ENCODE measurements at regions not wholly inside any gene's neighbourhood (a gene's known extent, or its start where the extent isn't known, plus 50 kb on each side); places are given as distances from the start of the nearest gene placed in this dataset.

DNA sequence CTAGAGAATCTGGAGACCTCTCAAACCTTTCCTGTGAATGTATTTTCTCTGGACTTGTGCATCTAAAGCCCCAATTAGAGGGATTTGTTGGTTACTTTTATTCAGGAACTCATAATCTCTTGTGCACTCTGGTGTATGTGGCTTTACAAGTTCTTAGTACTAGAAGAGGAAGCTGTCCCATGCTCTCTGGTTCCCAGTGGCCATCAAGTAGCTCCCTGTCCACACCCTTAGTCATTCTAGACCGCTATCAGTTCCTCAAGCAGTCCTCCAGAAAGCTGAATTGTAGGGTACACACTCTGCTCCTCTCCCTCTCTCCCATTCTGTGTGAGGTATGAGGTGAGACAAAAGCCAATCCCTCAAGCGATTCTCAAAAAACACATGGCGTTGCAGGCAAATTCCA is 470.3 kb downstream of the PTPRC start:
- no peak for DNase-seq (ENCODE audit: low read depth)

DNA sequence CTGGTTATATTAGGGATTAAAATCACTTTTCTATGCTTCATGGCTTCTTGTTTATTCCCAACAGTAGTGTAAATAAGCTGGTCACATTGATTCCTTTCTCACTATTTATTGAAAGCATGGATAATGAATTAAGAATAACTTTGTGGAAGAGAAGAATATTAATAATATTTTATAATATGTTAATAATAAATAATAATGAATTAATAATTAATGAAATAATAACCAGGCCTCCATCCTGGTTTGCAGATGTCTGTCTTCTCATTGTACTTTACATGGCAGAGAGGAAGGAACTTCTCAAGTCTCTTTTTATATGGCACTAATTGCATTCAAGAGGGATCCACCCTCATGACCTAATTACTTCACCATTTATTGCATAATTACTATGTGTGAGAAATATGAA is 473.5 kb downstream of the PTPRC start:
- DNase-seq (ENCODE audit: low read depth): no peak

DNA sequence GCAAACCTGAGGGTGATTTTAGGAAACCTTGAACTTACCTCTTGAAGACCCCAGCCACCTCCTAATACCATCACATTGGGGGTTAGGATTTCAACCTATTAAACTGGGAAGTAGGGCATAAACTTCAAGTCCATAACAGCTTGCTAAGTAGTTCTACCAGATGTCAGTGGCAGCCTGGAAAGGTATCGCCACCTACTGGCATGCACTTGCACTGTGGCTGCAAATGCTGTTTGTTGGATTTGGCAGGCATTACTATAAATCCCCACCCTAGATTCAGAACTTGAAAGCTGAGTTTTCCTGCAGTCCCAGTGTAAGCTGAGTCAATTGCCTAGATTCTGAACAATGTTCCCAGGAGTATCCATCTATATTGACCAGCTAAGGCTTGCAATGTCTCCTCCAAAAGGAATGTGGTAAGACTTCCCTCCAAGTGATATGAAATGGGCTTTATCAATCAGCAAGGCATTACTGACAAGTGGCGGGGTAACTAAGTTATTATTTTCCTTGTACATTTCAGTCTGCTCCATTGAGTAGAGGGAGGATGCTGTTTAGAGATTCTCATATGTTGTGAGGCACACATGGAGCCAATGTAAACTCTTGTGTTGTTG is 474.5 kb downstream of the PTPRC start:
- peak; percentile 21 for DNase-seq (ENCODE audit: low read depth)

DNA sequence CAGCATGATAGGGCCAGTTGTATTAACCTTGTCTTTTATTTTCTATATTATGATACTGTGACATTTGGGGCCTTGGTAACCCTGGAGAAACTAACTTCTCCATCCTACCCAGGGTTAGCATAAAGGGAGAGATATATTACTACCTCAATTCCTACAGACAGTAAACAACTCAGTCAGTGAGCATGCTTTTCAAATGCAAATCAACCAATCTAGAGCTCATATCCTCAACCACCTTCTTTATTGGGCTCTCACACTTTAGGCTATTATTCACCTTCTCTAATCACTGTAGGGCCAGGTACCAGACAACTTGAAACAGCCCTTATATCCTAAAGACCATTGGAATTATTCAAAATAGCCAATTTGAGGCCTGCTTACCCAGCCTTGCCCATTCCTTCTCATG is 477.6 kb downstream of the PTPRC start:
- no peak for DNase-seq (ENCODE audit: low read depth)

DNA sequence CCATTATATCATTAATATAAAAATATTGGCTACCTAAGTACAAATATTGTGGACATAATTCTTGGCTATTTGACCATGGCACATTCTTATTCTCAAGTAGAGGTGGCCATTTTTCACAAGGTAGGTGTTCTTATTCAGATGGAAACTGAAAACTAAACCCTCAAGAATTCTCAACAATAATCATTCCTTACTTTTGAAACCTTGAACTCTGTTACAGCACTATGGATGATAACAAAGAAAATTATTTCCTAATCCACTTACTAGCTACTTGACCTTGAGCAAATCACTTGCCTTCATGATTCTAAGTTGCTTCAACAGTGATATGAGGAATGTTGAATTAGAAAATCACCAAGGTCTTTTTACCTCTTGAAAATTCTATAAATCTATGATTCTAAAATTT is 482.2 kb downstream of the PTPRC start:
- no peak for DNase-seq (ENCODE audit: low read depth)

DNA sequence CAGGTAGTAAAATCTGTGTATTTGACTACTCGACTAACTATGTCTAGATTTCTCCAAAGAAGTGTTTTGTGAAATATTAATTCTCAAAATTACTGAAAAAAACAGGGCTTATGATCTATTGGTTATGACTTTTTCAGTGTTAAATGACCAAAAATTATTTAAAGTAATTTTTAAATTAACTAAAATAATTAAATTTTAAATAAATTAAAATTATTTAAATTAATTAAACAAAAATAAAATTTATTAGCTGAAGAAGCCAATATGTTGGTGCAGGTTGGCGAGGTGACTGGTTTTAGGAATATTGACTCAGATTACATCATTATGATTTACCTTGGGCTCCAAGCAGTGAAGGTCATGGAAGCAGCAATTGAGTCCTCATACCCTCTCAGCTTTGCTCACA is 483.2 kb downstream of the PTPRC start:
- DNase-seq (ENCODE audit: low read depth): no peak

DNA sequence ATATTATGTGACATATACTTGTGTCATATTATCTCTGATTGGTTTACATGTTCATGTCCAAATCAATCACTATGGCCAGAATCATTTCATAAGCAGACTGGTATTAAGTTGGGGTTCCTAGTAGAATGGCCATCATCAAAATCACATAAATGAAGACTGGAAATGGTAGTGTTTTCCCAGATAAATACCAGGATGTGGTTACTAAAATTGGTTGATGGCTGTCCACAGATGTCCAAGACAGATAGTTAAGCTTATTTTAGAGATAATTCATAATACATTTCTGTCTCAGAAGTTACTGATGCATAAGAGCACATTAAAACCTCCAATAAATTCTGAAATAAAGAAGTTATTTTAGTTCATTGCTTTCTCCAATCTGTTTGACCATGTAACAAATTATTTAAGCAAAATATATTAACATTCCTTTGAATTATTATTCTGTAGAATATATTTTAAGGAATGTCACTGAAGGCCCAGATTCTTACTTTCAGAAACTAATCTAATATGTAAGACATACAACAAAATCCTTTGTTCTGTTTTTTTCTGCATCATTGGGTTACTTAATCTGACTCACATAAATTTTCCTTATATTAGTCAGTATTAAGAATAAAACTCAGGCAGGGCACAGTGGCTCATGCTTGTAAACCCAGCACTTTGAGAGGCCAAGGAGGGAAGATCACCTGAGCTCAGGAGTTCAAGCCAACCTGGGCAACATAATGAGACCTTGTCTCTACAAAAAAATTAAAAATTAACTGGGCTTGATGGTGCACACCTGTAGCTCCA is 483.9 kb downstream of the PTPRC start:
- no peak for DNase-seq (ENCODE audit: low read depth)

DNA sequence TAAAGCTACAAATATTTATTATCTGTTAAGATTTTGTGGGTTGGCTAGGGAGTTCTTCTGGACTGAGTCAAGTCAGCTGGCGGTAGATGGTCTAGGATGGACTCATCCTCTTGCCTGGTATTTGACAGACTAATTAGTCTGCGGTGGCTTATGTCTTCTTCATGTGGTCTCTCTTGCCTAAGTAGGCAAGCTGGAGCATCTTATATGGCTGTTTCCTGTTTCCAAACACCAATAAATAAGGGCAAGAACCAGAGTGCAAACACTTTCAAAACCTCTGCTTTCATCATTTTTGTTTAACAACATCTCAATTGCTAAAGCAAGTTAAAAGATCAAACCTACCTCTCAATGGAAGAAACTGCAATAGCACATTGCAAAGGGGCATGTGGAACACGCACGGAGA is 484.8 kb downstream of the PTPRC start:
- DNase-seq (ENCODE audit: low read depth): no peak

DNA sequence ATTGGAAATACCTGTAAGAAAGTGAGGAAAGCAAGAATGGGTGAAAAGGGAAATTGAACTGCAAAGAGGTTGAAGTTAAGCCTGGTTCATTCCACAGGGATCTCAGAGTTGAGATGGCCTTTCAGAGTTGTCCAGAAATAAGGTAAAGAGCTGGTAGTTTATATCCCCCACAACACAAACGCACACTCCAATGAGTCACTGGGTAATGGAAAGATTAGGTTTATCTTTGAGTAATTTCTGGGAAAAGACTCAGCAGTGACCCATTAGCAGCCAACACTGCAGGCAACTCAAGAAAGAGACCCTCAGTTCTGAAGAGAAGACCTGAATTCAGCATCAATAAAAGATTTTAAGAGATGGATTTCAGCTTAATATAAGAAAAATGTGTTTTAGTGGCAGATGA is 485.5 kb downstream of the PTPRC start:
- no peak for DNase-seq (ENCODE audit: low read depth)

DNA sequence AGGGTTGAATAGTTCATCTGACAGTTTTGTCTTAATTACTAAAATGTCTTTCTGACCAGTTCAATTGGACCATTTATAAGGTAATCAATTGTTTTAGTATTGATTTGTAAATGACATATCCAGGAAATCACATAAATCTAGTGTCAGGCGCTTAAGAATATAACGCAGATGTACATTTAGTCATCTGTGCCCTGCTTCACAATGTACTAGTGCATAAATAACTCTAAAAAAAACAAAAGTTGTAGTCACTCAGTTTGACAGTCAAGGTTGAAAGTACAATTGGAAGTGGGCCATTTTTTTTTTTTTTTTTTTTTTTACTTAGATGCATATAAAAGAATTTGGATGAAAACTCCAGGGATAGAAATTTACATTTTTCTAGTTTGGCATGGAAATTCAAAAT is 490.4 kb downstream of the PTPRC start:
- no peak for DNase-seq (ENCODE audit: low read depth)

DNA sequence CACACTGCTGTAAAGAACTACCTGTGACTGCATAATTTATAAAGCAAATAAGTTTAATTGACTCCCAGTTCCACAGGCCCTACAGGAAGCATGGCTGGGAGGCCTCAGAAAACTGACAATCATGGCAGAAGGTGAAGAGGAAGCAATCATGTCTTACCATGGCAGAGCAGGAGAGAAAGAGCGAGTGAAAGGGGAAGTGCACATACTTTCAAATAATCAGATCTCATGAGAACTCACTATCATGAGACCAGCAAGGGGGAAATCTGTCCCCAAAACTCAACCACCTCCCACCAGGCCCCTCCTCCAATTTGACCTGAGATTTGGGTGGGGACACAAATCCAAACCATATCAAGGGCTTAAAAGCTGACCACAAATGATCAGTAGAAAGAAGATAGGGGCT is 493.2 kb downstream of the PTPRC start:
- no peak for DNase-seq (ENCODE audit: low read depth)

DNA sequence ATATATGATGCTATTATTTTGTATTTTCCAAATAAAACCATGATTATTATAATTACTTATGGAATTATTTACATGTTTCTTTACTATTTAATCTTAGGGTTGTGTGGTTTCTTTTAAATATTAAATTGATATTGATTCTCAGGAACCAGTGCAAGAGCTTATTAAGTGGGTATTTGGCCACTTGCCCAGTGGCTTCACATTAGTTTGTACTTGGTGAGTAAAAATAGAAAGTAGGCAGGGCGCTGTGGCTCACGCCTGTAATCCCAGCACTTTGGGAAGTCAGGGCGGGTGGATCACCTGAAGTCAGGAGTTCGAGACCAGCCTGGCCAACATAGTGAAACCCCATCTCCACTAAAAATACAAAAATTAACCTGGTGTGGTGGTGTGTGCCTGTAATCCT is 497.1 kb downstream of the PTPRC start:
- no peak for DNase-seq (ENCODE audit: low read depth)

DNA sequence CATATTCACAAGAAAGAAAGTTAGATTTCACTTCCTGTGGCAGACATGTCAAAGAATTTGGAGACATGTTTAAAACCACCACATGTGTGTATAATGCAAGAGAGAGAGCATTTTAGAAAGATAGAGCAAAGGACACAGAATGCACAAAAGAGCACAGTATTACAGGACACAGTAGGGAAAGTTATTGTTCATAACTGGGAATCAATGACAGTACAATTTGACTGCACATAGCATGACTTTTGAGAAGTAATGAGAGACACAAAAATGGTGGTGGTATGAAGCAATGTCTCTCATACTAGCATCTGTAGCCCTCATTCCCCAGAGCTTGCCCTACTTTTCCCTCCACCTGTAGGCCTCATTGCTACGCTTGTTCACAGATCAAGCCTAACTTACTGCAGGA is 499.2 kb downstream of the PTPRC start:
- no peak for DNase-seq (ENCODE audit: low read depth)

DNA sequence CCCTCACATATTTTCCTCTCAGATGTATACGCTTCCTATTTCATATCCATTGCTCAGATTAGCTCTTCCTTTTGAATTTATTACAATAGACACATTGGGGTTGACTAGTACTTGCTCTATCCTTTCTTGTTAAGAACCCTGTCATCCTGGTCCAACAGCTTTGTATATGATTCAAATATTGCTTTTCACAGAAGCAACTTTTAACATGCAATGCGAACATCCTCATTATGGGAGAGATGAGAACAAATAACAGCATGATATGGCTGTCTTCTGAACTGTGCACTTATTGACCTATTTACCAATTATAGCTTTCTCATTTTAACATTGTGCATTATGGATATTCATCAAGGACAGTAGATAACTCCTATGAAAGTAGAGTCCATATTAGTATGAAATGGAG is 510.8 kb downstream of the PTPRC start:
- DNase-seq (ENCODE audit: low read depth): no peak

DNA sequence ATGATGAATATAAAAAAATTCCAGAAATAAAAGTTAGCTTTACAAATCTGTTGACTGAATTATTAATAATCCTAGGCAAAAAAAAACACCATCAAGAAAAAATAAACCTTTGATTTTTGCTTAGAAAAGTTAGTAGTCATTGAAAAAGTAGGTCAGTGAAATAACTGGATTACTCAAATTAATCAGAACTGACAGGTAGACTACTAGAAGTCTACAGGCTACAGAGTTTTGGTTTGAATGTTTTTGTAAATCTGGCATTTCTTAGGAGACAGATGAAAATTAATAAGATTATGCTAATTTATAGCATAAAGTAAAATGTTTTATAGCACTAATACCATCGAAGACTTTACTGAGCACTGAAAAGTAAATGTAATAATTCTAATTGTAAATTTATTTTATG is 511.9 kb downstream of the PTPRC start:
- DNase-seq (ENCODE audit: low read depth): no peak

DNA sequence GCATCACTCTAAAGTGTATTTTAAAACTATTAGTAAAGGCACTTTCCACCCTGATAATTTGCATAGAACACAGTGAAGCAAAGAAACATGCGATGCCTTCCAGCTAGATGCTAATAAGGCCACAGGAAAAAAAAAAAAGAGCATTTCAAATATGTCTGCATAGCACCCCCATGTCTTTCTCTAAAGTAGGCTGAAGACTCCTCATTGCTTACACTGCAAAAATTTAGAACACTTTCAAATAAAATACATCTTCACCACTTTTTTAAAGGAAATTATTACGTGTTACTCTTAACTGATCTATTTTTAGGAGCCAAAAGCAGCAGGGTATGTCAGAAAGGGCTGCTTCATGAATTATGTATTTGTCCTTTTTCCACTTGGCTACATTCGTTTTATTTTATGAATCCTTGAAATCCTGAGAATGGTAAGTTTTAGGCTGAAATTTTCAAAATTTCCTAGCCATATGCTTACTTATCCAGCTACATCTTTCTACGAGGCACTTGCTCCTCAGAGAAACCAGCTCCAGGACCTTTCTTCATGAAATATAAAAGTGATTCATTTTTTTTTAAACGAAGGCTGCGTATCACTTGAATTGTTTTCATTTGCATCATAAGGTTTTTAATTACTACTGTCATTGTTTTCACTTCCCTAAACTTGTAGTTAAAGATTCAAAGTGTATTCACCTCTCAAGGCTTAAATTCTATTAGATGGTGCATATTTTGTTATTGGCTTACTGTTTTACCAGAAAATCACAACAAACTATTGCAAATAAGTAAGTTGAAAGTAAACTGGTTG is 513.0 kb downstream of the PTPRC start:
- no peak for DNase-seq (ENCODE audit: low read depth)

DNA sequence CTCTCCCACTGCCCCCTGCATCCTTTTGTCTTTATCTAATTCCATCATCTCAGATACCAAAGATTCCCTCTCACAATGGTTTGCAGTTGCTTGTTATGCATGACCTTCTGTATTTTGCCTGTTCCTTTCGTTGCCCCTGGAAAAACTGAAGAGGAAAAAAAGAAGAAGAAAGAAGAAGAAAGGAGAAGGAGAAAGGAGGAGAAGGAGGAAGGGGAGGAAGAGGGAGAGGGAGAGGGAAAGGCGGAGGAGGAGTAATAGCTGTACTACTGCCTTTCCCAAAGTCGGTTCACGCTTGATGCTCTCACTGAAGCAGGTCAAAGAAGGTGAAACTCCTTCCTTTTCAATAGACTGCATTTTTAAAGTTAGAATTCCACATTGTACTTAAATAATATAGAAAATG is 513.8 kb downstream of the PTPRC start:
- DNase-seq (ENCODE audit: low read depth): no peak

DNA sequence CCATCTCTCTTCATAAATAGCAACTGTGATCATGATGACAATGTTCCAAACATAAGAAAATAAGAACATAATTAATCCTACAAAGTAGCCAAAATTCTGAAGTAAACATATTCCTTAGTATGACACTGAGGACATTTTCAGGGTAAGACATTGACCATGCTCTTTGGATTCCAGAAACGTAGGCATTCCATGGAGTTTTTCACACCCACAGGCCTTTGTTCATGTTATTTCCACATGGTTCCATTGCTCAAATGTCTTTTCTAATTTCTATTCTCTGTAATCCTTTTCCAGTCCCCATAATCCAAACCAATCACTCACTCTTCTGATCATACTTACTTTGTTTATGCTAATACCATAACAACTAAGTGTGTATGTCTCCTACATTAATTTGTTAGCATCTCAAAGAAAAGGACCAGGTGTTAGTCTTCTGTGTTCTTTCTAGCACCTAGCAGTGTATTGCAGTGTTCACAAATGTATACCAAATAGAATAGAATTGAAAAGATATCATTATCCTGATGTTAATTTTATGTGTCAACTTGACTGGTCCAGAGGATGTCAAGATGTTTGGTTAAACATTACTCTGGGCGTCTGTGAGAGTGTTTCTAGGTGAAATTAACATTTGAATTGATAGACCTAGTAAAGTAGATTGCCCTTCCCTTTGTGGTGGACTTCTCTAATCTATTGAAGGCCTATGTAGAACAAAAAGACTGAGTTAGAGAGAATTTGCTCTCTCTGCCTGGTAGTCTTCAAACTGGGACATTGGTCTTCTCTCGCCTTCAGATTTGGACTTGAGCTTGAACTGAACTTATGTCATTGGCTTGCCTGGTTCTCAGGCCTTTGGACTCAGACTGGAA is 516.6 kb downstream of the PTPRC start:
- no peak for DNase-seq (ENCODE audit: low read depth)

DNA sequence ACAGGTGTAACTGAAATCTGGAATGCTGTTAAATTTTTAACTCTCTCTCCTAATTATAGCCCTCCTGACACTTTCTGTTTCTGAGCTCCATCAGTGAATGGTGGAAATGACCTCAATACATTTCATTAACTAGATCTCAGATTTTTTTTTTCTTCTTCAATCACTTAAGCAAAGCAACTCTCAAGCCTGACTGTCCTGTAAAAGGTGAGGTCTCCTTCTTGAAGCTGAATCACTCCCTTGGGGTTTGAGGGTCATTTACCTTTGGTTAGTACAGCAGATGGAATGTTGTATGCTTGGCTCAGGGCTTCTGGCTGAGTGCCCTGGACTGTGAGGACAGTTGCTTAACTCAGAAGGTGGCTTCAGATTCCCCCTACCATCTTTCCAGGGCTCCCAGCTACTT is 518.7 kb downstream of the PTPRC start:
- DNase-seq (ENCODE audit: low read depth): no peak

DNA sequence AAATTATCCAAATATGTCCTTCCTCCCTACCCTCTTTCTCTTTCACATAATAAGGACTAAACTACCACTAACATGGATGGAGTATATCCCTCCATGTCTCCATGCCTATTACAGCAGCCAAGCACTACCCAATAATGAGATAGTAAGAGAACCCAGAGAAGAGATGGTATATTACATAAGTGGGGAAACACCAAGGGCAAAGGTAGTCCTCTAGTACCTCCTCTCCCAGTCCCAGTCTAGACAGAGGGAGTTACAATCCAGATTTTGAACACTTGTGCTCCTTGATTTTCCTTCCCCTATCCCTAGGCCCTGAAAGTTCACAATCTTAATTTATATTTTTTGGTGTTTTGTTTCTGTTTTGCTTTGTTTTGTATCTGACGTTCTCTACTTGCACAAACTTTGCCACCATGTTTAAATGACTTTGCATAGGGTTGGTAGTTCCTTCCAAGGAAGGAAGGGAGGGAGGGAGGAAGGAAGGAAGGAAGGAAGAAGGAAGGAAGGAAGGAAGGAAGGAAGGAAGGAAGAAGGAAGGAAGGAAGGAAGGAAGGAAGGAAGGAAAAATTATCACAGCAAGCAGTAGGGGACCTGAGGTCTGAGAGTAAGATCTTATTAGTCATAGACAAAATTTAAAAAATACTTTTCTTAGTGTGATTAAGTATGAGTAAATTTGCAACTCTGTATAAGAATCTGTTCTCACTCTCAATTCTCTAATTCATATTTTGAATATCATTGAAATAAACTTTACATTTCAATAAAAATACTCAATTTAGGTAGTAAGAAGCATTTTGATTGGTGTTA is 521.9 kb downstream of the PTPRC start:
- no peak for DNase-seq (ENCODE audit: low read depth)

DNA sequence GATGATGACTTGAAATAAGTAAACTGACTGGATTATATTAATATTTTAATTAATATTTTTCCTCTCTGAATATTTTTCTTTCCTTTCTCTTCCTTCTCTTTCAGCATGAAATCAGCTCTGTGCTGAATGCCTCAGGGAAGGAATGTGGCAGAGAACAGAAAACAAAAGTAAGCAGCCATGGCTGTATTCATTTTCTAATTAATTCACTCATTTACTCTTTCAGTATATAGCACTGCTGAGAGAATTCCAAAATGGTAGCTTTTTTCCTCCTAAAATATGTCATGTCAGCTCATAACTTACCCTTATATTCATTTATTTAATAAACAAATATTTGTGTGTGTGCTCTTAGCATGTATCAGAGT is 522.5 kb downstream of the PTPRC start:
- DNase-seq (ENCODE audit: low read depth): no peak
